Activated CD4-positive, alpha-beta T cell treated with anti-CD3 and anti-CD28 coated beads, Interleukin-2, amount 50 U/mL, for 1 hour (primary cell): ENCODE measurements at regions not wholly inside any gene's neighbourhood (a gene's known extent, or its start where the extent isn't known, plus 50 kb on each side); places are given as distances from the start of the nearest gene placed in this dataset.
A peak's percentile ranks its signal among the peaks of the same experiment; 100 is the strongest.

ENCODE experiments used
- DNase-seq: peaks from one replicate; pipeline ENCODE4 v3.0.0-alpha.2; 2020

DNA sequence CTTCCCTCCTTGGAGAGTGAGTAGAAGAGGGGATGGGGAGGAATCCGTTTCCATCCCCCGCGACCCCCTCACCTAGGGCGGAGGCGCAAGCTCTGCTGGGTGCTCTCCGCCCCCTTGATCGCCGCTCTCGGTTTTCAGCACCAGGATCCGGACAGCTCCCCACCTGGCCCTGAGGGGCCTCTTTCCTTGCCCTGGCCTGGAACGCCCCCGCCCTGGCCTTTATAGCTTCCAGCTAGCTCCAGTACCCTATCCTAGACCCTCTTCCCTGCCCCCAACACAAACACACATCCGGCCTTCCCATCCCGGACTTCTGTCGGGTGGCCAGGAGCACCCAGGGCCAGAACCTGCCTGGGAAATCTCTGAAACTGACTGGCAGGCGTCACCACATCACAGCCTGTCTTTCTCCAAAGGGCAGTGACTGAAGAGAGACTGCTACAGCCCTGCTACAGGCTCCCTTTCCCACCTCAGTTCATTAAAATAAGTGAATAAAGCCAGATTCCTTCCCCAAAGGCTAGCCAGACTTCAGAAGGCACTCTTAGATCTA lies 72.3 kb upstream of the LEP start:
- DNase-seq = peak; percentile 7

- no peak for DNase-seq
These were observed 70.6 kb upstream of the LEP start for GRCh38 chr7:128170461-128170860.

GRCh38 chr7:128171342-128171918 lies 69.6 kb upstream of the LEP start:
- DNase-seq = no peak

DNA sequence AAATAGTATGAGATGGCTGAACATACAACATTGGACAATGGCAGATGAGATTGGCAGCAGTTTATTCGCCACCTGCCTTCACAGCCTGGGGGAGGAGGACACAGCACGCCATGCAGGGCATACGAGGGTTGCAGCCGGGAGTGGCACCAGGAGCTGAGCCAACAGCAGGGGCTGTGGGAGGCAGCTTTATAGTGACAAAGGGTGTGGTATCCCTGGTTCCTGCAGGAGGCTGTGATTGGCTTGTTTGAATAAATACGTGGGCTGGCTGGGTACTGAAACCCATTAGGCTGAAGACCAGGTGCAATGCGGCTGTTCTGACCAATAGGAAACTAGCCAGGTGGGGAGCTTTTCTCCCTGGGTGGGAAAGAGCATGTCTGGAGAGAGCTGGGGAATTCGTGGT lies 68.9 kb upstream of the LEP start:
- no peak for DNase-seq

- DNase-seq = no peak
These were observed 68.1 kb upstream of the LEP start for GRCh38 chr7:128172963-128173362.

GRCh38 chr7:128174386-128174785 lies 66.7 kb upstream of the LEP start:
- no peak for DNase-seq

DNA sequence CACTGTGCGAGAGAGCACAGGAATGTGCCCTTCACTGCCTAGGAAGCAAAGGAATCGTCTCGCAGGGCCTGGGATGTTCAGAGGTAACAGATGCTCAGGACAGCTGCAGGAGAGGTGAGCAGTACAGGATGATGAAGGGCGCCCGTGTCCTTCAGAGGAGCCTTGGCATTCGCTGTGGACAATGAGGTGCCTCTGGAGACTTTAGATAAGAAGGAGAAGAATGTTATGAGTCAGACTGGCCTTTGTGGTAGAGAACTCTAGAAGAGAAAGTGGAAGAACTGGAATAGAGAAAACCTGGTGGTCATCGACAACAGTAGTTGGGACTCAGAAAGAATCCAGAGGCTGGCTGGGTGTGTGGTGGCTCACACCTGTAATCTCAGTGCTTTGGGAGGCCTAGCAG lies 64.4 kb upstream of the LEP start:
- DNase-seq = no peak

- no peak for DNase-seq
These were observed 63.1 kb upstream of the LEP start for GRCh38 chr7:128177768-128178550.

DNA sequence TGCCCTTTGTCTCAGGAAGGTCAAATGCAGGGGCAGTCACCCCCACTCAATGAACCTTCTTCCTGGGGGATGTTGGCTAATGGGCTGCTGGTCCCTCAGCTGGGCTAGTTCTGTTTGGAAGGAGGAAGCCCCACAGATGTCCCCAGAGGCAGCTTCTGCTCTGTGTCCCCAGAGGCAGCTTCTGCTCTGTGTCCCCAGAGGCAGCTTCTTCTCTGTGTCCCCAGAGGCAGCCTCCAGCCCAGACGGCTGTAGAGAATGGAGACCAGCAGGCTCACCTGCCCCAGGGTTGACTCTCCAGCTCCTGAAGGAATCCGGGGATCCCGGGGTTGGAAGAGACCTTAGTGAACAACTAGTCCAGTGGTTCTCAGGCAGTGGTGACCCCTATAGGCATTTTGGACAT lies 62.5 kb upstream of the LEP start:
- DNase-seq = no peak

- DNase-seq = no peak
These were observed 52.5 kb upstream of the LEP start for GRCh38 chr7:128188396-128189230.

GRCh38 chr7:128189231-128189930 lies 51.7 kb upstream of the LEP start:
- no peak for DNase-seq

- no peak for DNase-seq
These were observed 50.9 kb upstream of the LEP start for GRCh38 chr7:128190051-128190647.

- DNase-seq = no peak
These were observed 49.8 kb upstream of the LEP start for GRCh38 chr7:128191136-128191844.
